GM13977 (cell line): ENCODE measurements at regions not wholly inside any gene's neighbourhood (a gene's known extent, or its start where the extent isn't known, plus 50 kb on each side); places are given as distances from the start of the nearest gene placed in this dataset.

Source experiments
- DNase-seq: peaks from one replicate; pipeline ENCODE4 v3.0.0; 2012; ENCODE audit warnings: low spot score
- in situ Hi-C: fragments of 300-500 bp; cut with MboI; formaldehyde crosslinking; loops from one replicate; pipeline ENCODE4 v1.12.0; 2022; ENCODE audit warnings: low sequenced_read_pairs, low pct_unique_long_range_greater_than_20kb, mixed read lengths, inconsistent platforms; ENCODE audit not compliant: unreplicated experiment
- TF ChIP-seq, protein P1 (sequence below): IDR thresholded peaks from 2 replicates; pipeline ENCODE4 v1.5.1; 2012; ENCODE audit warnings: mild to moderate bottlenecking, control low read depth; ENCODE audit not compliant: insufficient read depth; ENCODE audit errors: extremely low read depth, missing control alignments

DNA sequence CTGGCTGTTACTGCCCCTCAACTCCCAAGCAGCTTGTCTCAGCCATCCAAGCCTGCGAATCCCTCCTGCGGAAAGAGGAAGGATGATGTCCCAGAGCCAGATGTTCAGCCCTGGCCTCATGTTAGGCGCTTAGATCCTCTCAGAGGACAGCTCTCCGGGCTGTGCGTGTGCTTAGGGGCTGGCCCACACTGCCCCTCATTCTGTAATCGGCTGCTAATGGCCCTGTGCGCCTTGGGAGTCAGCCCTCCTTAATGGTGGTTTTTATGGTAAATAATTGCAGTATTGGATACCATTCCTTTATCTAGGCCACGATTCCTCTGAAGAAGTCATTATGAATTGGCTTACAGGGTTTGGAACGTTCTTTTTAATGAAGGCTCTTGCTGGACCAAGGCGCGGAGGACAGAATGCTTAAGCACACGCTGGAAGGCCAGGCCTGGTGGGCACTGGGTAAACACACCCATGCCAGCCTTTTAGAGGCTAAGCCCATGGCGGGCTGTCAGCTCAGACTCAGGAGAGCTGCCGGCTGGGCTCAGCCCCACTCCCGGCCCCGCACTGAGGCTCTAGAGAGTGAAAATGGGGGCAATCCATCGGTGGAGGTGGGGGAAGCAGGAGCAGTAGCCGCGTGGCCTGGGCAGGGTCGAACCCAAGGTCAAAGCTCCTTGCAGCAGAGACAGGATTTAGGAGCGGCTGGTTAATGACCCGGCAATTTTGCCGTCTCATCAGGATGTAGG lies 1157.5 kb downstream of the BRD1 start:
- in situ Hi-C loops: no loop called here
- TF ChIP-seq, protein P1, sequence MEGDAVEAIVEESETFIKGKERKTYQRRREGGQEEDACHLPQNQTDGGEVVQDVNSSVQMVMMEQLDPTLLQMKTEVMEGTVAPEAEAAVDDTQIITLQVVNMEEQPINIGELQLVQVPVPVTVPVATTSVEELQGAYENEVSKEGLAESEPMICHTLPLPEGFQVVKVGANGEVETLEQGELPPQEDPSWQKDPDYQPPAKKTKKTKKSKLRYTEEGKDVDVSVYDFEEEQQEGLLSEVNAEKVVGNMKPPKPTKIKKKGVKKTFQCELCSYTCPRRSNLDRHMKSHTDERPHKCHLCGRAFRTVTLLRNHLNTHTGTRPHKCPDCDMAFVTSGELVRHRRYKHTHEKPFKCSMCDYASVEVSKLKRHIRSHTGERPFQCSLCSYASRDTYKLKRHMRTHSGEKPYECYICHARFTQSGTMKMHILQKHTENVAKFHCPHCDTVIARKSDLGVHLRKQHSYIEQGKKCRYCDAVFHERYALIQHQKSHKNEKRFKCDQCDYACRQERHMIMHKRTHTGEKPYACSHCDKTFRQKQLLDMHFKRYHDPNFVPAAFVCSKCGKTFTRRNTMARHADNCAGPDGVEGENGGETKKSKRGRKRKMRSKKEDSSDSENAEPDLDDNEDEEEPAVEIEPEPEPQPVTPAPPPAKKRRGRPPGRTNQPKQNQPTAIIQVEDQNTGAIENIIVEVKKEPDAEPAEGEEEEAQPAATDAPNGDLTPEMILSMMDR: no peak
- no peak for DNase-seq

DNA sequence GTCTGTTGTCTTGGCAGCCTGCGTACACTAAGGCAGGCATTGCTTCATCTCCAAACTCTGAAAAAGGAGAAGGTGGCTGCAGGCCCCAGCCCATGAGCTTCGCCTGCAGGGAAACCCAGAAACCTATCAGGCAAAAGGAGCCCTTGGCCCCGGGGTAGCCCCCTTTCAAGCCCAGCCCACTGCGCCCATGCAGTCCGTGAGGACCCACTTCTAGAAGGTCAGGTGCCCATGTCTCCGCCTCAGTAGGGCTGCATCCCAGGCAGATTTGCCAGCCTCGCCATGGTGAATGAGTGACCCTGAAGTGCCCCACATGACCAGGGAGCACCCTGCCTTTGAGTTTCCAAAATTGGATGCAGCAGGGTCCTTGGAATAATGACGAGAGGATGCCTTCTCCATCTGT lies 1158.4 kb downstream of the BRD1 start:
- TF ChIP-seq, protein P1: no peak
- DNase-seq: no peak
- in situ Hi-C loops: no loop called here

DNA sequence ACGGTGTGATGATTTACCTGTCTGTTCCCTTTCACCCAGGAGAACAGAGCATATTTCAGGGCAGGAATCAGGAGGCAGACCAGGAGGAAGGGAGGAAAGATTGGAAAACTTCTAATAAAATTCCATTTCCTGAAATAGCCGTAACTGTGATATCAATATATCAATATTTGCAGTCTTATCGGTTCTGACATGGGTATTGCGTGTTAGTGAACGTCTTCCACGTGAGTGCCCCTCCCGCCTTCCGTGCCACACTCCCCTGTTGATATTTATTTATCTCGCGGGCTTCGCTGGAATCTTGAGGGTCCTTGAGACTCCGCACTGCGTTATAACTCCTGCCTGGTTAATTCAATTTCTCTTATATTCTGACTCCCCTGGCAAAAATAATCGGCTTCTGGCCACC lies 1160.4 kb downstream of the BRD1 start:
- DNase-seq: no peak
- TF ChIP-seq, protein P1: no peak
- in situ Hi-C loops: no loop called here

DNA sequence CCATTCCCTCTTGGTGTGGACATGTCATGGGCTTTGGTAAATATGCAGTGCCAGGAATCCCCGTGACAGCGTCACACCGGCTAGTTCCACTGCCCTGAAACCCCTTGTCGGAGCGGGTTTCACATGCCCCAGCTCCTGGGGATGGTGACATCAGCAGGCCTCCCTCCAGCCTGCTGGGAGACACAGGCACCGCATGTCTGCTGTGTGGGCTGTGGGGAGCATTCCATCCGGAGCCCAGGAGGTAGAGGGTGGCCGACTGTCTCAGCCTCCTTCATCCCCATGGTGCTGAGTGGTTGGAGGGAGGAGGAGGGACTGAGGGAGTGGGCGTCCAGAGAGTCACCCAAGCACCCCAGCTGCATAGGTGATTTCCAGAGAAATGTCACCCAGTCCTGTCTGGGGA lies 1161.1 kb downstream of the BRD1 start:
- in situ Hi-C loops: no loop called here
- DNase-seq: no peak
- TF ChIP-seq, protein P1: no peak

DNA sequence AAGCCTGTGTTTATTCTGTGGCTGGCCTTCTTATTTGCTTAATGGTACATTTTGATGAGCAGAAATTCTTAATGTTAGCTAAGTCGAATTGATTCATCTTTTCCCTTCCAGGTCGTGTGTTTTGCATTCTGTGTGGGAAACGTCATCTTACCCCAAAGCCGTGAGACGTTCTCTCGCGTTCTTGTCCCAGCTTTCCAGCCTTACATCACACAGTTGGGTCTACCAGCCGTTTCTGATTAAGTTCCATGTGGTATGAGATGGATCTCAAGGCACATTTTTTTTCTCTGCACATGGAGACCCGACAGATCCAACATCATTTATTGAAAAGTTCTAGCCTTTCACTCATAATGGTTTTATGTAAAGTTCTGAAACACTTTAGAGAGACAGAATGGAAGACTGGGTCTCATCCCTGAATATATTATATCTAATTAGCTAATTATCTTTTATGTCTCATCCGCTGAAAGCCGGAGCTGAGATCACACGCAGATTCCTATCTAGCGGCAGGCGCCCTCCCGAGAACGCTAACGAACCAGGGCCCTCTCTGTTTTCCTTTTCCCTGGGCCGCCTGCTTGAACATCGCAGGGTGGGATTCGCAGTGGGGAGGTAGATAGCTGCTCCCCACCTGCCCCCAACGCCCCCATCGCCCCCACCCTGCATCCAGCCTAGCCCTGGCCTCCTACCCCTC lies 1162.2 kb downstream of the BRD1 start:
- DNase-seq: no peak
- TF ChIP-seq, protein P1: no peak
- in situ Hi-C loops: no loop called here

DNA sequence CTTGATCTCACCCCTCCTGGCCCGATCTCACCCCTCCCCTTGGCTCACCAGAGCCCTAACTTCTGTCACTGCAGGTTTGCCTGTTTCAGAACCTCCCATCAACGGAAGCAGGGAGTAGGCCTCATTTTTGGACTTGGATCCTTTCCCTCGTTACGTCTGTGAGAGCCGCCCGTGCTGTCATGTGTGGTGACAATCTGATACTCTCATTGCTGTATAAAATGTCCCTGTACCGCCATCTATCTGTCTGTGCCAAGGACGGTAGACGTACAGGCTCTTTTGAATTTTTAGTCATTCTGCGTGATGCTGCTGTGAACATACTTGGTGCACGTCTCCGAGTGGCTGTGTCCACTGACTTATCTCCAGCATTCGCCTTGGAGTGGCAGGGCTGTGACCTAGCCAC lies 1163.1 kb downstream of the BRD1 start:
- in situ Hi-C loops: no loop called here
- TF ChIP-seq, protein P1: no peak
- DNase-seq: no peak
